Transverse colon (tissue), 4 donors: ENCODE measurements at regions not wholly inside any gene's neighbourhood (a gene's known extent, or its start where the extent isn't known, plus 50 kb on each side); places are given as distances from the start of the nearest gene placed in this dataset.

Experiments
- CTCF ChIP-seq, 5 experiments: fragments of 200-600 bp in 3 of 5; fragments of 450-650 bp in 2 of 5; sonication (generic) in 3 of 5; IDR thresholded peaks; 1 replicate in 2 of 5; 2 replicates in 3 of 5; pipeline ENCODE4 v1.5.1; 2016 to 2017; ENCODE audit warnings: antibody characterized with exemption in 5 of 5, inconsistent platforms in 3 of 5, mild to moderate bottlenecking in 2 of 5, moderate library complexity in 1 of 5
- POLR2AphosphoS5 ChIP-seq, 3 donors: sonication (generic); formaldehyde crosslinking; IDR thresholded peaks; one replicate each; pipeline ENCODE4 v1.6.1; 2016; ENCODE audit warnings: antibody characterized with exemption in 3 of 3

GRCh38 chr15:89003865-89004725 lies 84.2 kb upstream of the ABHD2 start:
- TF ChIP-seq CTCF (IDR thresholded peaks at IDR 0.05): no peak
- TF ChIP-seq POLR2AphosphoS5 (IDR thresholded peaks at IDR 0.05): no peak
